ENCODE measurements at regions not wholly inside any gene's neighbourhood (a gene's known extent, or its start where the extent isn't known, plus 50 kb on each side); places are given as distances from the start of the nearest gene placed in this dataset.

- H3K4me3 ChIP-seq (ENCODE audit: control insufficient read depth, low read depth, low read length): no peak overlapping the region
- peak; percentile 95 for DNase-seq (ENCODE audit: low read depth)
- TF ChIP-seq CTCF (IDR thresholded peaks at IDR 0.05; ENCODE audit: control insufficient read depth, insufficient read depth, low read depth, low read length, missing control alignments): no peak
Measured at GRCh38 chr11:45457649-45458048, 171.5 kb upstream of the SYT13 start.

GRCh38 chr11:45456686-45457085 lies 170.5 kb upstream of the SYT13 start:
- TF ChIP-seq CTCF (IDR thresholded peaks at IDR 0.05; ENCODE audit: control insufficient read depth, insufficient read depth, low read depth, low read length, missing control alignments): no peak
- DNase-seq (ENCODE audit: low read depth): no peak
- peak overlapping the region; percentile 9; the same call in 1 of the 2 replicates for H3K4me3 ChIP-seq (ENCODE audit: control insufficient read depth, low read depth, low read length)

- TF ChIP-seq CTCF (IDR thresholded peaks at IDR 0.05; ENCODE audit: control insufficient read depth, insufficient read depth, low read depth, low read length, missing control alignments): no peak
Measured at GRCh38 chr11:45455536-45455935, 169.4 kb upstream of the SYT13 start.

GRCh38 chr11:45454917-45455401 lies 168.8 kb upstream of the SYT13 start:
- H3K4me3 ChIP-seq (ENCODE audit: control insufficient read depth, low read depth, low read length): no peak overlapping the region
- DNase-seq (ENCODE audit: low read depth): no peak
- TF ChIP-seq CTCF (IDR thresholded peaks at IDR 0.05; ENCODE audit: control insufficient read depth, insufficient read depth, low read depth, low read length, missing control alignments): no peak

More at GRCh38 chr11:45455536-45455935, 169.4 kb upstream of the SYT13 start:
- DNase-seq (ENCODE audit: low read depth): no peak
- no peak overlapping the region for H3K4me3 ChIP-seq (ENCODE audit: control insufficient read depth, low read depth, low read length)

- H3K4me3 ChIP-seq (ENCODE audit: control insufficient read depth, low read depth, low read length): no peak overlapping the region
- no peak for TF ChIP-seq CTCF (IDR thresholded peaks at IDR 0.05; ENCODE audit: control insufficient read depth, insufficient read depth, low read depth, low read length, missing control alignments)
- no peak for DNase-seq (ENCODE audit: low read depth)
Measured at GRCh38 chr11:45453721-45454120, 167.6 kb upstream of the SYT13 start.

- no peak for TF ChIP-seq CTCF (IDR thresholded peaks at IDR 0.05; ENCODE audit: control insufficient read depth, insufficient read depth, low read depth, low read length, missing control alignments)
- no peak overlapping the region for H3K4me3 ChIP-seq (ENCODE audit: control insufficient read depth, low read depth, low read length)
- peak; percentile 34 for DNase-seq (ENCODE audit: low read depth)
Measured at GRCh38 chr11:45451766-45452440, 165.8 kb upstream of the SYT13 start.

Data from AG09309 (cell line).